Activated CD4-positive, alpha-beta T cell treated with anti-CD3 and anti-CD28 coated beads for 48 hours (primary cell): ENCODE measurements at regions not wholly inside any gene's neighbourhood (a gene's known extent, or its start where the extent isn't known, plus 50 kb on each side); places are given as distances from the start of the nearest gene placed in this dataset.

ENCODE experiments used
- DNase-seq: peaks from one replicate; pipeline ENCODE4 v3.0.0-alpha.2; 2020

GRCh38 chr11:80082406-80082805 lies 641.6 kb upstream of the TENM4 start:
- DNase-seq, result no peak

- DNase-seq, result no peak
Observed at GRCh38 chr11:80077113-80077512, 636.3 kb upstream of the TENM4 start.

GRCh38 chr11:80074837-80075236 lies 634.0 kb upstream of the TENM4 start:
- DNase-seq, result no peak

- no peak for DNase-seq
Observed at GRCh38 chr11:80066291-80066690, 625.5 kb upstream of the TENM4 start.

- DNase-seq, result no peak
Observed at GRCh38 chr11:80065086-80065485, 624.3 kb upstream of the TENM4 start.

GRCh38 chr11:80061056-80061455 lies 620.2 kb upstream of the TENM4 start:
- no peak for DNase-seq

- no peak for DNase-seq
Observed at GRCh38 chr11:80054582-80055165, 613.8 kb upstream of the TENM4 start.

- DNase-seq, result no peak
Observed at GRCh38 chr11:80048513-80048912, 607.7 kb upstream of the TENM4 start.

- no peak for DNase-seq
Observed at GRCh38 chr11:80041136-80042000, 600.5 kb upstream of the TENM4 start.

- no peak for DNase-seq
Observed at GRCh38 chr11:80034801-80035200, 594.0 kb upstream of the TENM4 start.

- no peak for DNase-seq
Observed at GRCh38 chr11:80031014-80031600, 590.3 kb upstream of the TENM4 start.

GRCh38 chr11:80028998-80029397 lies 588.2 kb upstream of the TENM4 start:
- no peak for DNase-seq

GRCh38 chr11:80024119-80024518 lies 583.3 kb upstream of the TENM4 start:
- DNase-seq, result no peak

- no peak for DNase-seq
Observed at GRCh38 chr11:80023386-80023785, 582.6 kb upstream of the TENM4 start.

- DNase-seq, result no peak
Observed at GRCh38 chr11:80010536-80010935, 569.7 kb upstream of the TENM4 start.

- DNase-seq, result no peak
Observed at GRCh38 chr11:80009081-80009480, 568.3 kb upstream of the TENM4 start.

GRCh38 chr11:80007616-80008015 lies 566.8 kb upstream of the TENM4 start:
- DNase-seq, result no peak

- no peak for DNase-seq
Observed at GRCh38 chr11:79990141-79990540, 549.3 kb upstream of the TENM4 start.

- DNase-seq, result no peak
Observed at GRCh38 chr11:79982185-79982584, 541.4 kb upstream of the TENM4 start.

GRCh38 chr11:79980916-79981315 lies 540.1 kb upstream of the TENM4 start:
- DNase-seq, result no peak

GRCh38 chr11:79973721-79974617 lies 533.1 kb upstream of the TENM4 start:
- DNase-seq, result no peak

- DNase-seq, result no peak
Observed at GRCh38 chr11:79971255-79971654, 530.4 kb upstream of the TENM4 start.

- DNase-seq, result no peak
Observed at GRCh38 chr11:79966592-79966991, 525.8 kb upstream of the TENM4 start.
